Cardiac fibroblast (primary cell): ENCODE measurements at regions not wholly inside any gene's neighbourhood (a gene's known extent, or its start where the extent isn't known, plus 50 kb on each side); places are given as distances from the start of the nearest gene placed in this dataset.

Experiments used
- DNase-seq, 2 donors: peaks; one replicate each; pipeline versions ENCODE4 v3.0.0 to v3.0.0-alpha.2; 2010; ENCODE audit warnings: low read depth in 2 of 2
- H3K4me3 ChIP-seq, 2 donors: replicated peaks in 1 of 2; 1 replicate in 1 of 2; 2 replicates in 1 of 2; pipeline ENCODE4 v1.5.1; 2011; ENCODE audit warnings: low read depth in 2 of 2, low read length in 2 of 2, mild to moderate bottlenecking in 2 of 2, moderate library complexity in 1 of 2
- CTCF ChIP-seq: IDR thresholded peaks from one replicate; pipeline ENCODE4 v1.5.1; 2011; ENCODE audit warnings: low read depth, mild to moderate bottlenecking, low read length, inconsistent platforms

- DNase-seq, result no peak
- H3K4me3 ChIP-seq, result no peak overlapping the region
- TF ChIP-seq CTCF, result no peak
Measured at GRCh38 chr2:65786007-65786717, 353.8 kb upstream of the SPRED2 start.

- TF ChIP-seq CTCF, result no peak
- H3K4me3 ChIP-seq, result no peak overlapping the region
- no peak for DNase-seq
Measured at GRCh38 chr2:65782996-65783650, 350.7 kb upstream of the SPRED2 start.

- TF ChIP-seq CTCF, result no peak
- DNase-seq, result no peak
- H3K4me3 ChIP-seq, result no peak overlapping the region
Measured at GRCh38 chr2:65782186-65782585, 349.8 kb upstream of the SPRED2 start.

- no peak for DNase-seq
- no peak overlapping the region for H3K4me3 ChIP-seq
- no peak for TF ChIP-seq CTCF
Measured at GRCh38 chr2:65781756-65782155, 349.4 kb upstream of the SPRED2 start.

- no peak for TF ChIP-seq CTCF
- H3K4me3 ChIP-seq, result no peak overlapping the region
- DNase-seq, result no peak
Measured at GRCh38 chr2:65779021-65779420, 346.6 kb upstream of the SPRED2 start.

GRCh38 chr2:65778137-65778536 is 345.7 kb upstream of the SPRED2 start:
- DNase-seq, result no peak
- no peak overlapping the region for H3K4me3 ChIP-seq
- TF ChIP-seq CTCF, result no peak
